Right ventricle myocardium inferior (tissue), 1 donor: ENCODE measurements at regions not wholly inside any gene's neighbourhood (a gene's known extent, or its start where the extent isn't known, plus 50 kb on each side); places are given as distances from the start of the nearest gene placed in this dataset.

Experiments used
- ATAC-seq: fragments of 200-7000 bp; cut with Tn5 transposase; one replicate; pipeline ENCODE4 v1.9.1; 2020; ENCODE audit warnings: mild to moderate bottlenecking, moderate library complexity
- DNase-seq: peaks from one replicate; pipeline ENCODE4 v3.0.0; 2021; ENCODE audit errors: missing footprints
- intact Hi-C: fragments of 100-400 bp; cut with DNase I; formaldehyde crosslinking; loops from one replicate; pipeline ENCODE4 v1.11.0; 2022
- donor health status: DM: no; HTN: yes; CAD: no; lungs with severe emphysema.

GRCh38 chr10:129122846-129123245, 344.2 kb upstream of the MGMT start:
- ATAC-seq (no peak), DNase-seq (no peak)
- intact Hi-C loops = no loop called here

DNA sequence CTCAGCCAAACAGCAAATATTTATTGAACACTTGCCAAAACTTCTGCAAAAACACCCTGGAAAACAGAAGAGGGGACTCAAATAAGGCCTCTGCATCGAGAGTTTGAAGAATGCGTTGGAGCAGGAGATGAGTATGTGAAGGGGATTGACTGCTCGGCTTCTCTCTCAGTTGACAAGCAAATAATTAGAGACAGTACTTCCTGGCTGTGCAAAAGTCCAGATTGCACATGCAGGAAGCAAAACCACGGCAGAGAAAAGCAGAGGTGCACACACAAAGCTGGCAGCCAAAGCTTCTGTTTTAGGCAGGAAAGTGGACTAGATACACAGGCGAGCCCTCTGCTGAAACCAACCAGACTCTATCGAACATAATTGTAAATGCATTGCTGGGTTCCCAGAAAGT, 343.6 kb upstream of the MGMT start:
- no peak for ATAC-seq
- no peak for DNase-seq
- intact Hi-C loops = no loop called here

DNA sequence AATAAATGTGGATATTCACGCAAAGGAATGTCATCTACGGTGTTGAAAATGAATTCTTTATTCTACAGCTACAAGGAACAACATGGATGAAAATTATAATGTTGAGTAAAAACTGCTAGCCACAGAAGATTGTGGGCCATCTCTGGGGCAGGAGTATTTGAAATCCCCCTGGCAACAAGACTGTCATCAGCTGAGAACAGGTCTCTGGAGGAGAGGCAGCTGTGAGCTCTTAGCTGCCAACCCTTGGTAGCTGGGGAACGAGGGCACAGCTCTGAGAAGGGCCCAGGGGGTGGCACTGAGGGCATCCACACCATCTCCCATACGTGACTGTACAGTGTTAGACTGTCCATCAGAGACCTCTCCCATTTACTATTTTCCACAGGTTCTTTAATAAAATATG, 340.1 kb upstream of the MGMT start:
- ATAC-seq (no peak), DNase-seq (no peak)
- intact Hi-C loops = no loop called here

DNA sequence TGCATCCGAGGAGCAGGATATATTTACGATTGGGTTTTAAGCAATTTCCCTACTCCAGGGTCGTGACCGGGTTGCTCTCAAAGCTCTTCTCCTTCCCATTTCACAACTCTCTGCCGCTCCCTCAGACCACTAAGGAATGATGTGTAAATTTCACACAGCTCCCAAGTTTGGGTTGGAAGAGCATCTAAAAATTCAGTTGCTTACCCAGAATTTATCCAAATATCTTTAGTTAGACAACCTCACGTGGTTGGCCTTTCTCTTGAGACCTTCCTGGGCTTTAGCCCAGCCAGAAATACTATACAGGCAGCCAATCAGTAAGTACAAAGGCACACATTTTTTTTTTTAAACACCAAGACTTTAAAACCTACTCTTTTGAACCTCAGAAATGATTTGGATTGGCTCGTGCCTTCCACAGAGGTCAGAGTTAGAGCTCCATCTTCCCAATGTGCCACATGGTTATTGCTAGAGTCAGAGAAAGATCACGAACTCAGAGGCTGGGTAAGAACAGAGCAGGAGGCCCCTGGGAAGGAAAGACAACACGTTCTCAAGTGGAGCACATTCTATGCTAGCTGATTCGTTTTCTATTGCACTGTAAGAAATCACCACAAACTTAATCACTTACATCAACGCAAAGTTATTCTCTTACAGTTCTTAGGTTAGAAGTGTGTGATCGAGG, 335.4 kb upstream of the MGMT start:
- intact Hi-C loops = no loop called here
- peak; percentile 89 for ATAC-seq
- no peak for DNase-seq

GRCh38 chr10:129133856-129134255, 333.2 kb upstream of the MGMT start:
- intact Hi-C loops = no loop called here
- no peak for ATAC-seq

GRCh38 chr10:129134371-129134770, 332.7 kb upstream of the MGMT start:
- ATAC-seq (no peak), DNase-seq (no peak)
- intact Hi-C loops = no loop called here

More at GRCh38 chr10:129133856-129134255, 333.2 kb upstream of the MGMT start:
- no peak for DNase-seq

GRCh38 chr10:129135624-129136023, 331.4 kb upstream of the MGMT start:
- ATAC-seq = no peak
- intact Hi-C loops = no loop called here
- no peak for DNase-seq

- no peak for ATAC-seq
- DNase-seq = no peak
- intact Hi-C loops = no loop called here
Measured at GRCh38 chr10:129136074-129136473, 331.0 kb upstream of the MGMT start.

DNA sequence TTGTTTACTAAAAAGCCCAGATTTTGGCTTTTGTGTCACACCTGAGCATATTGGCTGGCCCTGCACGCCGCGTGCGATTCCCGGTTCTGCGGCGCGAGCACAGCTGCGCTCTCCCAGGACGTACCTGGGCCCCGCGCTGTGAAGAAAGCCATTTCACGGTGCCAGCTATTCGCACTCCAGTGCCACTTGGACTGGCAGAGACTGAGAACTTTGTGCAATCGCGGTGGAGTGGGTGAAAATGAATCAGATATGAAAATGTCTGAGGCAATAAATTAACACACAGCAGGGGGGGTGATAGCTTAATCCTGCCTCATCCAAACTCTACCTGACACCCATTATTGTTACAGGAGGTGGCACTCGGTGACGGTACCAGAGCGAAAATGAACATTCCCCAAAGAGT, 330.1 kb upstream of the MGMT start:
- no peak for ATAC-seq
- DNase-seq = no peak
- intact Hi-C loops = no loop called here

- DNase-seq (no peak), ATAC-seq (peak; percentile 60)
- intact Hi-C loops = no loop called here
Measured at GRCh38 chr10:129140921-129141885, 325.8 kb upstream of the MGMT start.

- ATAC-seq = no peak
- DNase-seq = no peak
- intact Hi-C loops = no loop called here
Measured at GRCh38 chr10:129151281-129151680, 315.8 kb upstream of the MGMT start.

DNA sequence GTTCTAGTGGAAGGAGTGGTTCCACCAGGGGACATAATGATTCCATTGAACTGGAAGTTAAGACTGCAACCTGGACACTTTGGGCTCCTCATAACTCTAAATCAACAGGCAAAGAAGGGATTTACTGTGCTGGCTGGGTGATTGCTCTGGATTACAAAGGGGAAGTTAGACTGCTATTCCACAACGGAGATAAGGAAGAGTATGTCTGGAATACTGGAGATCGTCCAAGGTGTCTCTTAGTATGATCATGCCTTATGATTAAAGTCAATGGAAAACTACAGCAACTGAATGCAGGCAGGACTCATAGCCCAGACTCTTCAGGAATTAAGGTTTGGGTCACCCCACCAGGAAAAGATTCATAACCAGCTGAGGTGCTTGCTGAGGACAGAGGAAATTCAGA, 310.6 kb upstream of the MGMT start:
- intact Hi-C loops = no loop called here
- no peak for ATAC-seq
- no peak for DNase-seq

GRCh38 chr10:129157185-129157584, 309.9 kb upstream of the MGMT start:
- DNase-seq (no peak), ATAC-seq (no peak)
- intact Hi-C loops = no loop called here

GRCh38 chr10:129161150-129161549, 305.9 kb upstream of the MGMT start:
- intact Hi-C loops = no loop called here
- DNase-seq (no peak), ATAC-seq (no peak)

GRCh38 chr10:129163531-129163930, 303.5 kb upstream of the MGMT start:
- ATAC-seq (no peak), DNase-seq (no peak)
- intact Hi-C loops = no loop called here

DNA sequence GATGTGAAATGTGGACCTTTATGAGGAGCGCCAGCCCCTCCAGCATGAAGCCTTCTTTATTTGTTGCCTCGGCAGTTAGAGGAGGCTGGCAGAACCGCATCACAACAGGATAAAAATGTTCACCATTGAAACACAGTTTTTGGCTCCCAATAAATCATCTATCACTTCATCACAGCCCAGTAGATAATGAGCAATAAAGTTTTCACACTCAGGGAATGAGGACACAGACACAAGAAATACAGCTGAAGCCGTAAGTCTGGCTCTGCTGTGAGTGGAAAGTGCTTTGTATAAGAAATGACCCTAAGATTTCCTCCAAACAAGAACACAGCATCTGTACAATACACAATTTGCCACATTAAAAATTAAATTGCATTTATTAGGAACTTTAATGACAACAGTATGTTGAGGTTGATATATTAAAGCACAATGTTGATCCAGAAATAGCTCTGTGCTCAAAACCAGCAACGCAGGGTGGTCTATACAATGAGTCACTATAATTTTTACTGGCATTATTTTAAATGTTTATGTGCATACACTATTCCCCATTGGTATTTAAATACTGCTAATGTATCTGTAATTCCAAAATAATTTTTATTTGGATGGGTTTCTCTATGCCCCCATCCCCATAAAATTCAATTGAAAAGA, 301.8 kb upstream of the MGMT start:
- DNase-seq = no peak
- intact Hi-C loops = no loop called here
- ATAC-seq = no peak

GRCh38 chr10:129165770-129166169, 301.3 kb upstream of the MGMT start:
- intact Hi-C loops = no loop called here
- ATAC-seq (no peak), DNase-seq (no peak)

- intact Hi-C loops = no loop called here
- no peak for DNase-seq
- ATAC-seq = no peak
Measured at GRCh38 chr10:129168660-129169059, 298.4 kb upstream of the MGMT start.

DNA sequence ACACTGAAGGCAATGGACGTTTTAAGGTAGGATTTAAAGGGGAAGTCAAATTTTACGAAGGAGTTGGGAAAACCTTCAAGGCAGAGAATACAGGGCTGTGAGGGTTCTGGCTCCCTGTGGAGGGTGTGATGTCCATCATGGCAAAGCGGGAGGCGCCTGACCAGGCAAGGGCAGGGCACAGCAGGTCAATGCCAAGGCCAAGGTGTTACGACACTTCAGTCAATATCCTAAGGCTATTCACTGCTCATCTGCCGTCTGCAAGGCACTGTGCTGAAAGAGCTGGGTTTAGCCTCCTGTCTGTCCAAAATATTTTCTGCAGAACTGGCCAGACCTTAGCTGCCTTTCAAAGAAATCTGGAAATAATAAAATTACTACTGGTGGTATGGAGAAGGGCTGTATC, 297.9 kb upstream of the MGMT start:
- ATAC-seq = no peak

GRCh38 chr10:129170812-129171211, 296.2 kb upstream of the MGMT start:
- no peak for DNase-seq
- intact Hi-C loops = no loop called here
- no peak for ATAC-seq

More for the DNA sequence above, 297.9 kb upstream of the MGMT start:
- intact Hi-C loops = no loop called here
- DNase-seq = no peak
